ENCODE measurements at regions not wholly inside any gene's neighbourhood (a gene's known extent, or its start where the extent isn't known, plus 50 kb on each side); places are given as distances from the start of the nearest gene placed in this dataset.

GRCh38 chr3:74515451-74515850 is 99.0 kb downstream of the CNTN3 start:
- Histone ChIP-seq H3K9me3 (ENCODE audit: control insufficient read depth in 3 of 3, low read length in 3 of 3) (no peaks in the 10 kb centered on the region), H3K27ac (ENCODE audit: low read depth, low read length) (no peak overlapping the region), H3K9ac (ENCODE audit: low read depth in 1 of 3, low read length in 3 of 3) (no peak overlapping the region)

GRCh38 chr3:74511078-74511477 is 103.4 kb downstream of the CNTN3 start:
- Histone ChIP-seq H3K27me3 (ENCODE audit: control insufficient read depth in 3 of 3, insufficient read depth in 3 of 3, low read length in 3 of 3) (no peaks in the 10 kb centered on the region), H3K9ac (ENCODE audit: low read depth in 1 of 3, low read length in 3 of 3) (no peak overlapping the region), H3K9me3 (ENCODE audit: control insufficient read depth in 3 of 3, low read length in 3 of 3) (no peaks in the 10 kb centered on the region), H3K4me1 (ENCODE audit: control insufficient read depth in 3 of 3, insufficient read depth in 3 of 3, low read length in 3 of 3) (no peaks in the 10 kb centered on the region), H3K36me3 (ENCODE audit: control insufficient read depth in 3 of 3, insufficient read depth in 3 of 3, low read length in 3 of 3) (no peaks in the 10 kb centered on the region), H3K27ac (ENCODE audit: low read depth, low read length) (no peak overlapping the region), H3K4me3 (ENCODE audit: low read length in 3 of 3) (no peak overlapping the region)

More at GRCh38 chr3:74515451-74515850, 99.0 kb downstream of the CNTN3 start:
- Histone ChIP-seq H3K27me3 (ENCODE audit: control insufficient read depth in 3 of 3, insufficient read depth in 3 of 3, low read length in 3 of 3) (no peaks in the 10 kb centered on the region), H3K36me3 (ENCODE audit: control insufficient read depth in 3 of 3, insufficient read depth in 3 of 3, low read length in 3 of 3) (no peaks in the 10 kb centered on the region), H3K4me3 (ENCODE audit: low read length in 3 of 3) (no peak overlapping the region), H3K4me1 (ENCODE audit: control insufficient read depth in 3 of 3, insufficient read depth in 3 of 3, low read length in 3 of 3) (no peaks in the 10 kb centered on the region)

GRCh38 chr3:74510261-74510818 is 104.1 kb downstream of the CNTN3 start:
- H3K9ac ChIP-seq (ENCODE audit: low read depth in 1 of 3, low read length in 3 of 3), result no peak overlapping the region
- H3K27ac ChIP-seq (ENCODE audit: low read depth, low read length), result no peak overlapping the region
- no peaks in the 10 kb centered on the region for H3K4me1 ChIP-seq (ENCODE audit: control insufficient read depth in 3 of 3, insufficient read depth in 3 of 3, low read length in 3 of 3)
- H3K9me3 ChIP-seq (ENCODE audit: control insufficient read depth in 3 of 3, low read length in 3 of 3), result no peaks in the 10 kb centered on the region
- no peaks in the 10 kb centered on the region for H3K36me3 ChIP-seq (ENCODE audit: control insufficient read depth in 3 of 3, insufficient read depth in 3 of 3, low read length in 3 of 3)
- H3K4me3 ChIP-seq (ENCODE audit: low read length in 3 of 3), result no peak overlapping the region
- no peaks in the 10 kb centered on the region for H3K27me3 ChIP-seq (ENCODE audit: control insufficient read depth in 3 of 3, insufficient read depth in 3 of 3, low read length in 3 of 3)

GRCh38 chr3:74507691-74508090 is 106.8 kb downstream of the CNTN3 start:
- Histone ChIP-seq H3K27ac (ENCODE audit: low read depth, low read length) (no peak overlapping the region), H3K4me3 (ENCODE audit: low read length in 3 of 3) (no peak overlapping the region), H3K9ac (ENCODE audit: low read depth in 1 of 3, low read length in 3 of 3) (no peak overlapping the region), H3K4me1 (ENCODE audit: control insufficient read depth in 3 of 3, insufficient read depth in 3 of 3, low read length in 3 of 3) (no peaks in the 10 kb centered on the region), H3K36me3 (ENCODE audit: control insufficient read depth in 3 of 3, insufficient read depth in 3 of 3, low read length in 3 of 3) (no peaks in the 10 kb centered on the region), H3K9me3 (ENCODE audit: control insufficient read depth in 3 of 3, low read length in 3 of 3) (no peaks in the 10 kb centered on the region), H3K27me3 (ENCODE audit: control insufficient read depth in 3 of 3, insufficient read depth in 3 of 3, low read length in 3 of 3) (no peaks in the 10 kb centered on the region)

- no peak overlapping the region for H3K27ac ChIP-seq (ENCODE audit: low read depth, low read length)
- H3K27me3 ChIP-seq (ENCODE audit: control insufficient read depth in 3 of 3, insufficient read depth in 3 of 3, low read length in 3 of 3), result no peaks in the 10 kb centered on the region
- H3K4me1 ChIP-seq (ENCODE audit: control insufficient read depth in 3 of 3, insufficient read depth in 3 of 3, low read length in 3 of 3), result no peaks in the 10 kb centered on the region
- no peaks in the 10 kb centered on the region for H3K9me3 ChIP-seq (ENCODE audit: control insufficient read depth in 3 of 3, low read length in 3 of 3)
- H3K9ac ChIP-seq (ENCODE audit: low read depth in 1 of 3, low read length in 3 of 3), result no peak overlapping the region
- H3K4me3 ChIP-seq (ENCODE audit: low read length in 3 of 3), result no peak overlapping the region
- no peaks in the 10 kb centered on the region for H3K36me3 ChIP-seq (ENCODE audit: control insufficient read depth in 3 of 3, insufficient read depth in 3 of 3, low read length in 3 of 3)
Observed at GRCh38 chr3:74506246-74506645, 108.2 kb downstream of the CNTN3 start.

- Histone ChIP-seq H3K27ac (ENCODE audit: low read depth, low read length) (no peak overlapping the region), H3K4me3 (ENCODE audit: low read length in 3 of 3) (no peak overlapping the region), H3K36me3 (ENCODE audit: control insufficient read depth in 3 of 3, insufficient read depth in 3 of 3, low read length in 3 of 3) (no peaks in the 10 kb centered on the region), H3K4me1 (ENCODE audit: control insufficient read depth in 3 of 3, insufficient read depth in 3 of 3, low read length in 3 of 3) (no peaks in the 10 kb centered on the region), H3K9ac (ENCODE audit: low read depth in 1 of 3, low read length in 3 of 3) (no peak overlapping the region), H3K27me3 (ENCODE audit: control insufficient read depth in 3 of 3, insufficient read depth in 3 of 3, low read length in 3 of 3) (no peaks in the 10 kb centered on the region), H3K9me3 (ENCODE audit: control insufficient read depth in 3 of 3, low read length in 3 of 3) (no peaks in the 10 kb centered on the region)
Observed at GRCh38 chr3:74501007-74501406, 113.5 kb downstream of the CNTN3 start.

- Histone ChIP-seq H3K9me3 (ENCODE audit: control insufficient read depth in 3 of 3, low read length in 3 of 3) (no peaks in the 10 kb centered on the region), H3K4me1 (ENCODE audit: control insufficient read depth in 3 of 3, insufficient read depth in 3 of 3, low read length in 3 of 3) (no peaks in the 10 kb centered on the region), H3K4me3 (ENCODE audit: low read length in 3 of 3) (no peak overlapping the region), H3K27ac (ENCODE audit: low read depth, low read length) (no peak overlapping the region), H3K36me3 (ENCODE audit: control insufficient read depth in 3 of 3, insufficient read depth in 3 of 3, low read length in 3 of 3) (no peaks in the 10 kb centered on the region), H3K9ac (ENCODE audit: low read depth in 1 of 3, low read length in 3 of 3) (no peak overlapping the region), H3K27me3 (ENCODE audit: control insufficient read depth in 3 of 3, insufficient read depth in 3 of 3, low read length in 3 of 3) (no peaks in the 10 kb centered on the region)
Observed at GRCh38 chr3:74500257-74500656, 114.2 kb downstream of the CNTN3 start.

GRCh38 chr3:74491874-74492273 is 122.6 kb downstream of the CNTN3 start:
- Histone ChIP-seq H3K27ac (ENCODE audit: low read depth, low read length) (no peak overlapping the region), H3K4me1 (ENCODE audit: control insufficient read depth in 3 of 3, insufficient read depth in 3 of 3, low read length in 3 of 3) (no peaks in the 10 kb centered on the region), H3K4me3 (ENCODE audit: low read length in 3 of 3) (no peak overlapping the region), H3K9me3 (ENCODE audit: control insufficient read depth in 3 of 3, low read length in 3 of 3) (no peaks in the 10 kb centered on the region), H3K27me3 (ENCODE audit: control insufficient read depth in 3 of 3, insufficient read depth in 3 of 3, low read length in 3 of 3) (no peaks in the 10 kb centered on the region), H3K36me3 (ENCODE audit: control insufficient read depth in 3 of 3, insufficient read depth in 3 of 3, low read length in 3 of 3) (no peaks in the 10 kb centered on the region), H3K9ac (ENCODE audit: low read depth in 1 of 3, low read length in 3 of 3) (no peak overlapping the region)

GRCh38 chr3:74489050-74489792 is 125.2 kb downstream of the CNTN3 start:
- Histone ChIP-seq H3K27ac (ENCODE audit: low read depth, low read length) (no peak overlapping the region), H3K4me1 (ENCODE audit: control insufficient read depth in 3 of 3, insufficient read depth in 3 of 3, low read length in 3 of 3) (no peaks in the 10 kb centered on the region), H3K27me3 (ENCODE audit: control insufficient read depth in 3 of 3, insufficient read depth in 3 of 3, low read length in 3 of 3) (no peaks in the 10 kb centered on the region), H3K36me3 (ENCODE audit: control insufficient read depth in 3 of 3, insufficient read depth in 3 of 3, low read length in 3 of 3) (no peaks in the 10 kb centered on the region), H3K4me3 (ENCODE audit: low read length in 3 of 3) (no peak overlapping the region), H3K9ac (ENCODE audit: low read depth in 1 of 3, low read length in 3 of 3) (no peak overlapping the region), H3K9me3 (ENCODE audit: control insufficient read depth in 3 of 3, low read length in 3 of 3) (no peaks in the 10 kb centered on the region)

- Histone ChIP-seq H3K9me3 (ENCODE audit: control insufficient read depth in 3 of 3, low read length in 3 of 3) (no peaks in the 10 kb centered on the region), H3K4me1 (ENCODE audit: control insufficient read depth in 3 of 3, insufficient read depth in 3 of 3, low read length in 3 of 3) (no peaks in the 10 kb centered on the region), H3K27ac (ENCODE audit: low read depth, low read length) (no peak overlapping the region), H3K36me3 (ENCODE audit: control insufficient read depth in 3 of 3, insufficient read depth in 3 of 3, low read length in 3 of 3) (no peaks in the 10 kb centered on the region), H3K4me3 (ENCODE audit: low read length in 3 of 3) (no peak overlapping the region), H3K27me3 (ENCODE audit: control insufficient read depth in 3 of 3, insufficient read depth in 3 of 3, low read length in 3 of 3) (no peaks in the 10 kb centered on the region), H3K9ac (ENCODE audit: low read depth in 1 of 3, low read length in 3 of 3) (no peak overlapping the region)
Observed at GRCh38 chr3:74479915-74480314, 134.5 kb downstream of the CNTN3 start.

Data from skeletal muscle tissue (tissue), 3 donors.